Ecto neural progenitor cell (in vitro differentiated cells): ENCODE measurements at regions not wholly inside any gene's neighbourhood (a gene's known extent, or its start where the extent isn't known, plus 50 kb on each side); places are given as distances from the start of the nearest gene placed in this dataset.
"Not testable (repeated sequence)": the region's sequence is repeated elsewhere in the genome, so short reads cannot be mapped to it uniquely, and the experiment has no call there.

Experiments used
- DNase-seq: peaks from one replicate; pipeline ENCODE4 v3.0.0-alpha.2; 2018; ENCODE audit warnings: low spot score

GRCh38 chr14:71783786-71784185, 148.4 kb upstream of the RGS6 start:
- DNase-seq, result no peak

- DNase-seq, result no peak
Observed at GRCh38 chr14:71789005-71789404, 143.2 kb upstream of the RGS6 start.

- no peak for DNase-seq
Observed at GRCh38 chr14:71799841-71800240, 132.4 kb upstream of the RGS6 start.

- DNase-seq, result no peak
Observed at GRCh38 chr14:71800878-71801277, 131.4 kb upstream of the RGS6 start.

- DNase-seq, result no peak
Observed at GRCh38 chr14:71803539-71804260, 128.5 kb upstream of the RGS6 start.

GRCh38 chr14:71804992-71805391, 127.2 kb upstream of the RGS6 start:
- no peak for DNase-seq

- DNase-seq, result not testable (repeated sequence)
Observed at GRCh38 chr14:71807049-71807448, 125.2 kb upstream of the RGS6 start.

GRCh38 chr14:71810800-71811199, 121.4 kb upstream of the RGS6 start:
- not testable (repeated sequence) for DNase-seq

GRCh38 chr14:71812693-71813092, 119.5 kb upstream of the RGS6 start:
- DNase-seq, result no peak

GRCh38 chr14:71815110-71815509, 117.1 kb upstream of the RGS6 start:
- no peak for DNase-seq

GRCh38 chr14:71824816-71825215, 107.4 kb upstream of the RGS6 start:
- no peak for DNase-seq

- no peak for DNase-seq
Observed at GRCh38 chr14:71833476-71833875, 98.8 kb upstream of the RGS6 start.

- DNase-seq, result no peak
Observed at GRCh38 chr14:71834284-71835204, 97.7 kb upstream of the RGS6 start.

GRCh38 chr14:71852181-71852580, 80.0 kb upstream of the RGS6 start:
- DNase-seq, result no peak

- DNase-seq, result peak; percentile 60
Observed at GRCh38 chr14:71855399-71856036, 76.7 kb upstream of the RGS6 start.

- DNase-seq, result no peak
Observed at GRCh38 chr14:71856199-71856919, 75.9 kb upstream of the RGS6 start.

- no peak for DNase-seq
Observed at GRCh38 chr14:71863049-71863448, 69.2 kb upstream of the RGS6 start.

GRCh38 chr14:71863766-71864165, 68.5 kb upstream of the RGS6 start:
- no peak for DNase-seq
